Omental fat pad (tissue), 3 donors: ENCODE measurements at regions not wholly inside any gene's neighbourhood (a gene's known extent, or its start where the extent isn't known, plus 50 kb on each side); places are given as distances from the start of the nearest gene placed in this dataset.

ENCODE experiments used
- ATAC-seq: fragments of 150-250 bp; one replicate; pipeline ENCODE4 v1.9.1; 2016; ENCODE audit warnings: mild to moderate bottlenecking, moderate library complexity; ENCODE audit not compliant: low FRiP score
- DNase-seq: peaks from one replicate; pipeline ENCODE4 v3.0.0-alpha.2; 2019; ENCODE audit warnings: low spot score
- TF ChIP-seq, protein P1 (sequence below), 3 donors: fragments of 450-650 bp; IDR thresholded peaks; one replicate each; pipeline ENCODE4 v1.5.1; 2016 to 2017; ENCODE audit warnings: antibody characterized with exemption in 3 of 3, mild to moderate bottlenecking in 3 of 3, moderate library complexity in 2 of 3

DNA sequence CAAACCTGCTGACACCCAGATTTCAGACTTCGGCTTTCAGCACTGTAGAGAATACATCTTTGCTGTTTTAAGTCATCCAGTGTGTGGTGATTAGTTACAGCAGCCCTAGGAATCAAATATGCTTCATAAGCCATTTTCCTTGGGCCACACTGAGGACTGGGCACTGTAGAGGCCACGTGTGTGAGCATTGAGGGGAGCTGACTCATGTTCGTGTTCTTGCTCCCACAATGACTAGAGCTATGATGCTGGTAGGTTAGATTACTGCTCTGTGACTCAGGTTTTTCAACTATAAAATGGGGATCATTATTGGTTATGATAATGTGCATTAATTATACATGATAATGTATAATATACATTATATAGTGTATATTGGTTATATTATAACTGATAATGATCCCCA is 96.5 kb upstream of the PALM2AKAP2 start:
- DNase-seq (no peak), ATAC-seq (no peak)

DNA sequence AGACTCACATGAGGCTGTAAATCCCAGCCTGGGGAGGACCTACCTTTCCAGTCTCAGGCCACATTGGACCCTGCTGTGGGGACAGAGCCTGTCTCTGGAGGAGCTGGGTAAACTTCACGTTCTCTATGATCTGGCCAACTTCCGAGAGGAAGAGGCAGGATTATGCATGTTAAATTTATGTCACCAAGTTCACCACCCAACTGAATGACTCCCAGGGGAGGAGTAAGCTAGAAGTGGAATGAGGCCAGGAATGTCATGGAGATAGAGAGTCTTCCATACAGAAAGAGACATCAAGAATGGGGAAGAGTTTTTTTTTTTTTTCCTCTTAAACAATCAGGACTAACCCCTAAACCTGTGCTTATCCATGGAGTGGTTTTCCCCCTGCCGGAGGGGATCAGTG is 90.3 kb upstream of the PALM2AKAP2 start:
- ATAC-seq (no peak), DNase-seq (no peak)
- TF ChIP-seq, protein P1, sequence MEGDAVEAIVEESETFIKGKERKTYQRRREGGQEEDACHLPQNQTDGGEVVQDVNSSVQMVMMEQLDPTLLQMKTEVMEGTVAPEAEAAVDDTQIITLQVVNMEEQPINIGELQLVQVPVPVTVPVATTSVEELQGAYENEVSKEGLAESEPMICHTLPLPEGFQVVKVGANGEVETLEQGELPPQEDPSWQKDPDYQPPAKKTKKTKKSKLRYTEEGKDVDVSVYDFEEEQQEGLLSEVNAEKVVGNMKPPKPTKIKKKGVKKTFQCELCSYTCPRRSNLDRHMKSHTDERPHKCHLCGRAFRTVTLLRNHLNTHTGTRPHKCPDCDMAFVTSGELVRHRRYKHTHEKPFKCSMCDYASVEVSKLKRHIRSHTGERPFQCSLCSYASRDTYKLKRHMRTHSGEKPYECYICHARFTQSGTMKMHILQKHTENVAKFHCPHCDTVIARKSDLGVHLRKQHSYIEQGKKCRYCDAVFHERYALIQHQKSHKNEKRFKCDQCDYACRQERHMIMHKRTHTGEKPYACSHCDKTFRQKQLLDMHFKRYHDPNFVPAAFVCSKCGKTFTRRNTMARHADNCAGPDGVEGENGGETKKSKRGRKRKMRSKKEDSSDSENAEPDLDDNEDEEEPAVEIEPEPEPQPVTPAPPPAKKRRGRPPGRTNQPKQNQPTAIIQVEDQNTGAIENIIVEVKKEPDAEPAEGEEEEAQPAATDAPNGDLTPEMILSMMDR (IDR thresholded peaks at IDR 0.05), result no peak

More for the DNA sequence above, 96.5 kb upstream of the PALM2AKAP2 start:
- TF ChIP-seq, protein P1 (IDR thresholded peaks at IDR 0.05), result no peak

DNA sequence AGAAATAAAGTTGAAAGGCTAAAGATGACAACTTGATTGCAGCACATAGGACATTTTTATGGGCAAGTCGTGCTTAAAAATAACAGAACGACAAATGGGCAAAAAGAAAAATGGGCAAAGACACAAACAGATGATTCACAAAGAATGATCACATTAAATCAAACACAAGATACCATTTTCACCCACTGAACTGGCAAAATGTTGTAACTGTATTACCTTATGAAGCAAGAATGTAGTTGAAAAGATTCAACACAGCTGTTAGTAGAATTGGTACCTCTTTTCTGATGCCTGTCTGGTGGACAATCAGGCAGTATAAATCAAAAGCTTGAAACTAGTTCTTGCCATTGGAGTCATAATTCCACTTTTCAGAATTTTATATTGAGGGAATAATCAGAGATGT is 81.0 kb upstream of the PALM2AKAP2 start:
- TF ChIP-seq, protein P1 (IDR thresholded peaks at IDR 0.05), result no peak
- no peak for DNase-seq

DNA sequence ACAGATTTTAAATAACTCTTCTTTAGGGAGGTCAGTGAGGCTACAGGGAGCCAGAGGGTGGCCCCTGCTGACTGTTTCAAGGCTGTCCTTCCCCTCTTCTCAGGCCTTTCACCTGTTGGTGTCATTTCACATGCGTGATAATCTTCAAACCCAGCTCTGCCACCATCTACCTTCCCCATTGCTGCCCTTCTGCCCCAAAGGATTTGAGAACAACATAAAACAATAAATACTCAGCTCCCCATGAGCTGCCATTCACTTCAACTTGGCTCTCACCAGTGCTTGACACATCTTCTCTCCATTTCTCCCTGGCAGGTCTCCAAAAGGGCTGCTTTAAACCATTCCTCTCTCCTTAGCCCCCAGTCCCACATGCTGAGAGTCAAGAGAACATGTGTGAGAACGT is 75.5 kb upstream of the PALM2AKAP2 start:
- no peak for ATAC-seq
- DNase-seq, result no peak
- TF ChIP-seq, protein P1 (IDR thresholded peaks at IDR 0.05), result no peak

More for the DNA sequence above, 81.0 kb upstream of the PALM2AKAP2 start:
- ATAC-seq, result no peak

DNA sequence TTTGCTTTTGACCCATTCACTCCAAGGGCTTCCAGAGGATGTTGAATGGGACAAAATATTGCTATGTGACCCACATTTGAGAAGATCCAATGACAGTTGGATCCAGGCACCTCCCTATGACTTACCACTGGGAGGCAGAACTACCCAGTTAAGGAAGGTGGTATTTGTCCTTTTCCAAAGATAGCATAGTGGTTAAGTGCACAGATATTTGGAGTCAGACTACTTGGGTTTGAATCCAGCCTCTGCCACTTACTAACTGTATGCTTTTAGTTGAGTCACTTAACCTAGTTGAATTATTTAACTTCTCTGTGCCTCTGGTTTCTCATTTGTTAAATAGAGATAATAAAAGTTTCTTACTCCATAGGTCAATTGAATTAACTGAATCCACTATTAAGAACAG is 74.5 kb upstream of the PALM2AKAP2 start:
- TF ChIP-seq, protein P1 (IDR thresholded peaks at IDR 0.05), result no peak
- DNase-seq, result no peak
- ATAC-seq, result no peak

DNA sequence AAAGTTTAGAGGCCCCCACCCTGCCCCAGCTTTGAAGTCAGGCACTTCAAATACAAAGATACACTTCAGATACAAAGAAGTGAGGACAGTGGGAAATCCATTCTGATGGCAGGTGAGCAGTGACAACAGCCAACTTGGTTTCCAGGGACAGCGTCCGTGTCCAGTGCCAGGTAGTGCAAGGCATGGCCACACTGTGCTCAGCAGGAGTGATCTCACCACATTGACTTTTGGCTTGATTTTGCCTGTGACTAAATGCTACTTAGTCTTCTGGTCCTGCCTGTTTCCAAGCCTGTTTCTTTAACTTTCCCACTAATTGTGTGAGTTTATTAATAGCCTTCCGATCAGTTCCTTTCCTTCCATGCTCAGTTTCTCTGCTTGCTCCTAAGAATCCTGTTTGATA is 72.6 kb upstream of the PALM2AKAP2 start:
- DNase-seq (no peak), ATAC-seq (no peak)
- TF ChIP-seq, protein P1 (IDR thresholded peaks at IDR 0.05), result no peak

DNA sequence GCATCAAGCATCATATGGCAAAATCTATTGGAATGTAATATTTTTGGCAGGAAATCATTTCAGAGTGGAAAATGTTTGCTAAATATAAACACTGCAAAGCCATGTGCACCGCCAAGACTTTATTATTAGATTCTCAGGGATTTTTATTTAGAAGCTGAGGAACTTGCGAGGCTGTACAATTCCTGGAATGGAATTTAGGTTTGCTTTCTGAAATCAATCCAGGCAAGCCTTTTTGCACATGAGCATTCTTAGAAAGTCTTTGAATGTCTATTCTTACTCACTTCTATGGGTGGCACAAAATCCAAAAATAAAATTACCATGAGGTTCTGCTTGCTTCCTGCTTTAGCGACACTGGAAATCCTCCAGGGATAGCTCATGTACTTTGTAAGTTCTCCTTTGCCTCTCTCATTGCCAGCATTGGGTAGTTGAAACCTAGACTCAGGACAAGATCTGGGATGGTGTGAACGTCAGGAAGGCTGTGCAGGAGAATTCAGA is 71.5 kb upstream of the PALM2AKAP2 start:
- TF ChIP-seq, protein P1 (IDR thresholded peaks at IDR 0.05), result no peak
- no peak for ATAC-seq
- DNase-seq, result no peak
